Fibroblast of peridontal ligament (primary cell): ENCODE measurements at regions not wholly inside any gene's neighbourhood (a gene's known extent, or its start where the extent isn't known, plus 50 kb on each side); places are given as distances from the start of the nearest gene placed in this dataset.
A peak's percentile ranks its signal among the peaks of the same experiment; 100 is the strongest.
"Not testable (repeated sequence)": the region's sequence is repeated elsewhere in the genome, so short reads cannot be mapped to it uniquely, and the experiment has no call there.

Experiments used
- DNase-seq: peaks from one replicate; pipeline ENCODE4 v3.0.0-alpha.2; 2010; ENCODE audit errors: extremely low read depth

DNA sequence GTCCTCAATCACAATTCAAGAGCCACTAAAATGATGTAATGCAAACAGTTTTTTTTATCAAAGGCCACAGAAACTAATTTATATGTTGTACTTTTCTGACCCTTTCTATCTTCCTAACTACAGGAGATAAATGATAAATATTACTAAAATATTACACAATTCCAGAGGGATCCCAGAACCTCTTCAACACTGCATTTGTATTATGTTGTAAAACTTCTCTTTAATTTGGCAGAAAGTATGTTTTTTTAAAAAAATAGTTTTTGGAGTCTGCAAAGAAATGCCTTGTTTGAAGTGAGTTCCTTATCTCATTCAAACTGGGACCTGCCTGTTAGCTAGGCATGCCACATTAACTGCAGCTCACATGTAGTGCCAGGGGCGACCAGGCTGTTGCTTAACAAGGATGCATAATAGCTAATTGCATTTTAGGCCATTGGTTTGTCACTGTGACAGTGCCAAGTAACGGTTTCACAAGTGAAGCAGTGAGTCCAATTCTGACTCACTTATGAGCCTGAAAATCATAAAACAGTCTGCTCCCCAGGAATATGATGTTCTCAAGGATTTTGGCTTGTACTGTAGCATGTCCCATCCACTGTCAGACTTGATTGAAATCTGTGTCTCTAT, 266.9 kb downstream of the KTN1 start:
- peak; percentile 67 for DNase-seq

DNA sequence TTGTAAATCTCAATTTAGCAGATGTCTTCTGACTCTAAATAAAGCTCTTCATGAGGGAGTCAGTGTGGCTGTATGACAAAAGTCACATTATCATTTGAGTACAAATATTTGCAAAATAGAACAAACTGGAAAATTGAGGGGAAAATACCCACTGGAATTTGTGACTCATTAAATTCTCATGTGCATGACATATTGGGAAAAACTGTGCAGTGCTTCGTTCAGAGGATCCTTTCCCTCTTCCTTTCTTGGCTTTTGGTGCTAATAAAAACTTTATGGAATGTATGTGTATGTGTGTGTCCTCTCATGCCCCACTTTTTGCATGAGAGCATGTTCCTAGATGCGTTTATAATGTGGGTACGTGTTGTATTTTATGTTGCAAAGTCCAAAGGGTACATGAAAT, 267.8 kb downstream of the KTN1 start:
- peak; percentile 66 for DNase-seq

DNA sequence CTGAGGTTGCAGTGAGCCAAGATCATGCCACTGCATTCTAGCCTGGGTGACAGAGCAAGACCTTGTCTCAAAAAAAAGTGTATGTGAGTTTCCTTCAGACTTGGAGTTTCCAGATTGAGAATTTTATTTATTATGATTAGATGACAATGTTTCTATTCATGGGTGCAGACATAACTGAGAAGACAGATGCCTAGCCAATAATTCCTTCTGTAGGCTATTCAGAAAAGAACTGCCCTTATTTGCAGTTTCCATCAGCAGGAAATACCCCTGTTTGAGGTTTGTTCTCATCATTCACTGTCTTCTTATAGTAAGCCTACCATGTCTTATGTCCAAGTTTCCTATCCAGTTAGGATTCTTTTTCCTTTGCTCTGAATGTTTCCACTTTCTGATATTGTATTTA, 269.0 kb downstream of the KTN1 start:
- DNase-seq = no peak

DNA sequence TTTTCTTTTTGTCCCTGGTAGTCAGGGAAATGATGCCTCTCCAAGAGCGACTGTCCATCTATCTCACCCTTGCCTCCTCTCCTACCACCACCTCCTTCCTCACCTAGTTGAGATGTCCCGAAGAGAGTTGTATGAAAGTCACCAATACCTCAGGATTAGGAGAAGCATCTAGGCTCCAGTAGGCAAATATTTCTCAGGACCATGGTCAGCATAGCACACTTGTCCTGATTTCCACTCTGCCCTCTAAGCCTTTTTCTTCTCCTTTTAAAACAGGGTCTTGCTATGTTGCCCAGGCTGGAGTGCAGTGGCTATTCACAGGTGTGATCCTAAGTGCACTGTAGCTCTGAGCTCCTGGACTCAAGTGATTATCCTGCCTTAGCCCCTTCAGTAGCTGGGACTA, 268.4 kb upstream of the PELI2 start:
- DNase-seq = no peak

DNA sequence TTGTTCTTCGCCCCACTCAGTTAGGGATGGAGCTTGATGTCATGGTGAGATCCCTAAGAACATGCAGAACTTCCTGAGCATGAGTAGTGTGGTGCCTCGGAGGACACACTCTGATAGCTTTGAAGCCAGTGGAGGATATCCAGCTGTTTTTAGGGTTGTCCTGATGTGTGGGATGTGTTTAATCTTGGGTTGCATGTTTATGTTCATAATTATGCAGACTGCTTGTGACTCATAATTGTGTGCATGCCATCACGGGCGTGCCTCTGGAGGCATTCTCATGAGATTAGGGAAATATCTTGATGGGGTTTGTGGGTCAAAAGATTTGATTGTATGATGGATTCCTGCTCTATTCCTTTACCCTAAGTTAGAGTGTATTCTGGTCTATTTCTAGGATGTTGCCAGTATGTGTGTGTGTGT, 267.4 kb upstream of the PELI2 start:
- DNase-seq = peak; percentile 92

DNA sequence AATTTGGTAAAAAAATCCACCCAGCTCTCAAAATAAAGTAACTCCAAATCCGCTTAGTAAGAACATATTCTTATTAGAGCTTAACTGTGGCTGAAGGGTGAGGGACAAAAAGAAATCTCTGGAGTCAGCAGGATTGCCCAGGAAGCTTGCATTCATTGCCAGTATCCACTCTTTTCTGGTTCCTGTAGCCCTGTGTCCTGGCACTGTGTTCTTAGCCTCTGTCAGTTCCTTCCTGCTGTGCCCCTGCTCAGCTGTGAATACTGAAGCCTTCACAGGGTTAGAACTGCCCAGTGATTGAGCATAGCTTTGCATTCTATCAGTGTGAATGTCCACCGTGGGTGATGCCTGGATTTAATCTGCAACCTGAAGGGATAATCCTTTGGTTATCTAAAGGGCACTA, 266.9 kb upstream of the PELI2 start:
- no peak for DNase-seq

DNA sequence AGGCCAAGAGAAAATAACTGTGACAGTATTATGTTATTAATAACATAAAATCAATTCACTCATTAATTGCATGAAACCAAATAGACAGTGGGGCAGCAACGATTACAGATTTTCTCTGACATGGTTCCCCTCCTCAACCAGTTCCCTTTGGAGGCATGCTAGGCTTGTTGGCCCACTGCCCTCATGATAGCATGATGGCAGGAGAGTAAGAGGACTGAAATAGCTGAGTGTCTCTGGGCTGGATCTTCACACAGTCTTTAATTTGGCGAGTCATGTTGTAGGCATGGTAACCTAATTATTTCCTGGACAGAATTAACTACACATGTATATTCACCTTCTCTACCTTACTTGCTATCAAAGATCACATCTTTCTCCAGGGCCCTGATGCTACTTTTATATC, 266.2 kb upstream of the PELI2 start:
- DNase-seq = no peak

DNA sequence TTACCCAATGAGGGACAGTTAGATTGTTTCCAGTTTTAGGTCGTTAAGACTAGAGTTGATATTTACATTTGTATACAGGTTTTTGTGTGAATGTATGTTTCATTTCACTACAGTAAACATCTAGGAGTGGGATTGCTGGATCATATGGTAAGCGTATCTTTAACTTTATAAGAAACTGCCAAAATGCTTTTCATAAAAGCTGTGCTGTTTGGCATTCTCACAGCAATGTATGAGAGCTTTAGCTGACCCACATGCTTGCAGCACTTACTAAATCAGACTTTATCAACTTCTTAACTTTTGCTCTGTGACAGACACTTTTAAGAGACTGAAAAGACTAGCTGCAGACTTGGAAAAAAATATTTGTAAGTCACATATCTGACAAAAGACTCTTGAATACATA, 262.5 kb upstream of the PELI2 start:
- no peak for DNase-seq

DNA sequence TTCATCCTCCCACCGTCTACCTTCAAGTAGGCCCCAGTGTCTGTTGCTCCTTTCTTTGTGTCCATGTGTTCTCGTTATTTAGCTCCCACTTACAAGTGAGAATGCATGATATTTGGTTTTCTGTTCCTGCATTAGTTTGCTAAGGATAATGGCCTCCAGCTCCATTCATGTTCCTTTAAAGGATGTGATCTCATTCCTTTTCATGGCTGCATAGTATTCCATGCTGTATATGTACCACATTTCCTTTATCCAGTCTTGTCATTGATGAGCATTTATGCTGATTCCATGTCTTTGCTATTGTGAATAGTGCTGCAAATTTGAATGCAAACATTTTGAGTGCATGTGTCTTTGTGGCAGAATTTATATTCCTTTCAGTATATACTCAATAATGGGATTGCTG, 259.6 kb upstream of the PELI2 start:
- DNase-seq = no peak

DNA sequence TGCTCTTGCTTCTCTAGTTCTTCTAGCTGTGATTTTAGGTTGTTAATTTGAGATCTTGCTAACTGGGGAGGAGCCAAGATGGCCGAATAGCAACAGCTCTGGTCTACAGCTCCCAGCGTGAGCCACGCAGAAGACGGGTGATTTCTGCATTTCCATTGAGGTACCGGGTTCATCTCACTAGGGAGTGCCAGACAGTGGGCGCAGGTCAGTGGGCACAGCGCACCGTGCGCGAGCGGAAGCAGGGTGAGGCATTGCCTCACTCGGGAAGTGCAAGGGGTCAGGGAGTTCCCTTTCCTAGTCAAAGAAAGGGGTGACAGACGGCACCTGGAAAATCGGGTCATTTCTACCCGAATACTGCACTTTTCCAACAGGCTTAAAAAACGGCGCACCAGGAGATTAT, 256.6 kb upstream of the PELI2 start:
- DNase-seq = not testable (repeated sequence)

DNA sequence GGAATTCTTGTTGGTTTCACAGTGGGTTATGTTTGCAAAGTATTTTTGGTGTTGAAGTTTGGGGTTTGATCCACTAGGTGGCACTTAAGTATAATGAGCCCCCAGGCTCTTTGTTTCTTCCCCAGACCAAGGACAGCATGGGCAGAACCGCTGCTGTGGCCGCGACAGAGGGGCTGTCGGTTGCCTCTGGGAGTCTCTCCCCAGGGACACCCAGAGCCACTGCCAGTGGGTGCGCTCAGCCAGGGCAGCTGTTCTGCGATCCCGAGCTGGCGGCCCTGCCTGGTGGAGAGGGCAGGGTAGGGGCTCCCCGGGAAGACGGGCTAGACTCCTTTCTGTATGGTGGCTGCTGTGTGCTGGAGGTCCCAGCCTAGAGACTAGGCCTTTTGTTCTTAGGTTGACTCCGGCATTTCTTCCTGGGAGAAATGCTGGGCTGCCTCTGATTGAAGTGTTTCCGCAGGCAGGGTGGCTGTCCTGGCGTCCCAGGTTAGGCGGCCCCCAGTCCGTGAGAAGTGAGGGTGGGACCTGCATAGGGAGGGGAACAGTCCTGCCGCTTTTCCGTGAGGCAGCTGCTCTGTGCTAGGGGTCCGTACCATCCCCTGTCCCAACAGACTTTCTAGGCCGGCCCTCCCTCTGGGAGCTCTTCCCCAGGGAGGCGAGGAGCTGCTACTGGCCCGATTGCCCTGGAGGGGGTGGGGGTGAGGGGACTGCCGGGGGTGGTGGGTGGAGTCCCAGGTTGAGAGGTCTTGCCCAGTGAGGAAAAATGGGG, 253.1 kb upstream of the PELI2 start:
- DNase-seq = no peak

DNA sequence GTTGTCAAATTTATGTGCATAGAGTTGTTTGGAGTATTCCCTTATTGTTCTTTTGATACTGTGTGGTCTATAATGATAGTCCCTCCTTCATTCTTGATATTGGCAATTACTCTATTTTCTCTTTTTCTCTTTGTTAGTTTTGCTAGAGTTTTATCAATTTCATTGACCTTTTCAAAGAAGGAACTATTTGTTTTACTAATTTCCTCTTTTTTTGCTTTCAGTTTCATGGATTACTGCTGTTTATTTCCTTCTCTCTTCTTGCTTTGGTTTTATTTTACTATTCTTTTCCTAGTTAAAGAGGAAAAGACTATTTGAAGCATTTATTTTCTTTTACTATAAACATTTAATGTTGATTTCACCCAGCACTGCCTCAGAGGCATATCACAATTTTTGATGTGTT, 250.9 kb upstream of the PELI2 start:
- no peak for DNase-seq

DNA sequence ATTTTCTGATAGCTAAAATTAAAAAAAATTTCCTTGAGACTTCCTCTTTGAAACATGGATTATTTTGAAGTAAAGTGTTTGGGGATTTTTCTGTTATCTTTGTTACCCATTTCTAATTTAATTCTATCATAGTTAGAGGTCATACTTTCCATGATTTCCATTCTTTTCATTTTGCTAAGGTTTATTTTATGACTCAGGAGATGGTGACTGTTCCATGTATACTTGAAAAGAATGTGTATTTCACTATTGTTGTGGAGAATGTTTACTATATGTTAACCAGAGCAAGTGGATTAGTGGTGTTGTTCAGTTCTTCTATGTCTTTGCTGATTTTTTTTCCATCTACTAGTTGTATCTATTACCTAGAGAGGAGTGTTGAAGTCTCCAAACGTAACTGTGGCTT, 250.5 kb upstream of the PELI2 start:
- DNase-seq = peak; percentile 55

DNA sequence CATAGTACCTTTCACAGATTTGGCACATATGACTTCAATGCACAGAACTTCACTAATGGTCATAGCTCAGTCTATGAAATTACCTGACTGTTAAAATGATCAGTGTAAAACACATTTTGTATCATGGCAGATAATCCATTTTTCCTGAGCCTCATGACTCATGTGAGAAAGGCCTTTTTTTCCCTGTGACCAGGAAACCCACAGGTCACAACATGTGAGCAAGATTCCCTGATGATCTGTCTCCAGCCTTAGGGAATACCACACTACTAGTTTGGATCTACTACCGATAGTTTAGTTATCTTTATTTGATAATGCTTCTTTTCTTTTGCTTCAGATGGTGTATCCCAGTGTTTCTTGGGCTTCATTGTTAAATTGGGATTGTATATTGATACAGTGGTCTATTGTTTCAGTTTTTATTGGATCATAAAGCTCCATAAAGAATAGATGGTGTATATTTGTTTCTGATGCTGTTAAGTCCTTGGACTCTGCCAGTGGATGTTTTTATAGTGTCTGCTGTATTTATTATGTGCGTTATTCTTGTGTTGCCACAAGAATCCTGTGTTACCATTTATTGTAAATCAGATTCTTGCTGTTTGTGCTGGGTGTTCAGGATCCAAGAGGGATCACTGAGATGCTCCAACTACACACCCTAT, 248.7 kb upstream of the PELI2 start:
- no peak for DNase-seq

DNA sequence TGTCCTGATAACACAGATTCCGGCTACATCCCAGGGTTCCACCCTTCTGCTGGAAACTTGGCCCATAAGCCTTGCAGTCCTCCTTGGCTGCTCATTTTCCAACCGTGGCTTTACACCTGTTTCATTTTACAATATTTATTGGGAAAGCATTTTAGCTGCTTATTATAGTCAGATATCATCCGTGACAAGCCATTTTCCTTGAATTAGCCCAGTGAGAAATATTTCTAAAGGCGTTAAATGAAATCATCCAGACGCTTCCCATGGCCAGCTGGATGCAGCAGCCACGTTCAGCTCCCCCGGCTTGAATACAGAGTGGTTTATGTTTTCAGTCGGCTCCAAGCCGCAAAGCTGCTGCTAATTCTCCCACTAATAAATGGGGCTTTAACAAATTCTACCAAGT, 245.0 kb upstream of the PELI2 start:
- no peak for DNase-seq

DNA sequence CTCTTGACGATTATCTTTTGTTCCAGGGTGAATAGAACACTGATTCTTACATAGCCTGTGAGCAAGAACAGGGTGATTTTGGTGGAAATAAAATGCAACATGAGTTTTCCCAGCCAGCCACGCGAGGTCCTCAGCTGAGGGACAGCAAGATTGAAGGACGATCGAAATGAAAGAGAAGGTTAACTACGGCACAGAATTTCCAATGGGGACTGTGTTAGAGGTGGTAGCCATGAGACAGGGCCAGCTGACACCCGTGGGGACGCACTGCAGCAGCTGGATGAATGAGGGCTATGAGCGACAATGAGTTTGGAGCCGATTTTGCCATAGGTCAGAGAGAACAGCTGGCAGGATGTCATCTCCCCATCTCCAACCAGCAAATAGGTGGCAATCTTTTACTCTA, 243.4 kb upstream of the PELI2 start:
- no peak for DNase-seq

DNA sequence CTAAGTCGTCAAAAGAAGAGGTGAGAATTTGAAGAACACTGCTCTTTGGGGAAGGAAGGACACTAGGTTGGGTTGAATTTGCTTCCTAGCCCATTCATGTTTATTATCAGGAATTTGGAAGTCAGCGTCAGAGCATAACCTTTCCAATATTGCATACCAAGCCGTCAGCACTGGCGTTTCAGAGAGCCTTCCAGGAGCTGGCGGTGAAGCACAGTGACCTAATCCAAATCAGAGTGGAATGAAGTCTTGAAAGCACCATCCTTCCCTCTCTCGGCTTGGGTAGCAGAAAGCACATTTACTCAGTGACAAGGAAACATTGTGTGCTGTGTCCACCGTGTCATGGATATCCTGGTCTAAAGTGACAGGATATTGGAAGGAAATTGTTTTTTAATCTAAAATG, 240.3 kb upstream of the PELI2 start:
- no peak for DNase-seq

DNA sequence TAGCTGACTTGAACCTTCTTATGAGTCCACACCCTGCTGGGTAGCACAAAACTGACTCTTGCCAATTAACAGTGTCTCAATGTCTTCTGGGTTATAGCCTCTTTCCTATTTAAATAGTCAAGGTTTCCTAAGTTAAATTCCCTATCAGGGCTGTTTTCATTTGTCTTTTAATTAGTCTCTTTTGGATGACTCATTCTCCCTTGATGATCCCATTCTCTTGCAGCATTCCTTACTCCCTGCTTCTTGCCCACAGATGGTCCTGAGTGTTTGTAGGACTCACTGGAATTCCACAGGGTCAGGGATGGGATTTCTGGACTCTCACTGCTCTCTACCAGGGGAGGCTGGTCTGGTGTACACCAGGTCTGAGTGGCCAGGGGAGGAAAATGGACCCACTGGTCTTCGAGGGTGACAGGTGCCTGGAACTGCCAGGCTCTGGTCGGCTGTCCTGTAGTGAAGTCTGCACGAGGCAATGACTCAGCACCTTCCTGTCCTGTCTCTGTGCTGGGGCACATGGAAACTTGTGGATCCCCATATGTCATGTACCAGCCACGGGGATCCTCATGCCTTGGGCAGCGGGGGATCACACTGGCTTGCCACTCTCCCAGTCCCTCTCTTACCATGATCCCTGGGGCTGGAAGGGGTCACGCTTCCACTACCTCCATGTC, 236.5 kb upstream of the PELI2 start:
- peak; percentile 60 for DNase-seq

DNA sequence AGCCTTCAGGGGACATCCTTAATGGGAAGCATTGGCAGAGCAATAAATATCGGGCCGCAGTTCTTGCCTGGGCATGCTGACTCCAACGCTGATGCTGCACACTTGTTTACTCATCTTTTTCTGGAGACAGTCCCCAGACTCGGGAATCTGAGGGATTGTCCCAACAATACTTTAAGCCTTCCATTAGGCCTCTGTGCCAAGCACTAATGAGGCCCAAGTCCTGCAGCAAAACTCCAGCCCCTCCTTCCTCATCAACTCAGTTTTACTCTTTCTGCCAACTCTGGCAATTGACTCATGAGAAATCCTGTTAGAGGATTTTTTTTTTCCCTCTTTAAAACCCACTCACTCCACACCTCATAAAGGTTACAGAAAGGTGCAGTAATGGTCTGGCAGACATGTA, 233.4 kb upstream of the PELI2 start:
- DNase-seq = no peak

DNA sequence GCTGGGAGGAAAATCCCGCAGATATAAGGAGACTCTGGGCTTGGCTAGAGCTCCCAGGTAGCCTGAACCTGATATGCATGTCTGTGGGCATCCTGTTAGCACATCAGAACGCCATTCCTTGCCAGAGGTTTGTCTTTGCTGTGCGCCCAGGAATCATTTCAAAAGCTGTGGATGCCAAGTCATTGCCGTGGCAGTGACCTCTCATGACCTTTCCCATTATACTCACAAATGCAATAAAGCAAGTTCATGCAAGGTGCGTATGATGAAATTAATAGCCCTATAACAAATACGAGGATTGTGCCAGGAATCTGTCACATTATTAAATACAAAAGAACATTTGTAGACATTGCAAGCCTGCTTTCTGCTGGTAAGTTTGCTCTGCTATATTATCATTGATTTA, 229.1 kb upstream of the PELI2 start:
- DNase-seq = no peak

DNA sequence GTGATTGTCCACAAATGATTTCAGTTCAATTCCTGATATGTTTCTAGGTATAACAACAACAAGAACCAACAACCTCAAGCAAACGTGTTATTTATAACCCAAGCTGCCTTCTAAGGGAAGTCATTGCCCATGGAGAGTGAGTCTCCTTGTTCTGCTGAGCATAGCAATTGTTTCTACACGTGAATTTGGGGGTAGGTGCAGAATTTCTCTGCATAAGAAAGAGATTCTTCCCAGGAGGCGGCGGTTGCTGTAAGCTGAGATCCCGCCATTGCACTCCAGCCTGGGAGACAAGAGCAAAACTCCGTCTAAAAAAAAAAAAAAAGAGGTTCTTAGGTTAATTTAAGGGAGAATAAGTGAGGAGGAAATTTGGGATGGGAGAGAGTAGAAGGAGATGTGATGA, 226.5 kb upstream of the PELI2 start:
- DNase-seq = no peak

DNA sequence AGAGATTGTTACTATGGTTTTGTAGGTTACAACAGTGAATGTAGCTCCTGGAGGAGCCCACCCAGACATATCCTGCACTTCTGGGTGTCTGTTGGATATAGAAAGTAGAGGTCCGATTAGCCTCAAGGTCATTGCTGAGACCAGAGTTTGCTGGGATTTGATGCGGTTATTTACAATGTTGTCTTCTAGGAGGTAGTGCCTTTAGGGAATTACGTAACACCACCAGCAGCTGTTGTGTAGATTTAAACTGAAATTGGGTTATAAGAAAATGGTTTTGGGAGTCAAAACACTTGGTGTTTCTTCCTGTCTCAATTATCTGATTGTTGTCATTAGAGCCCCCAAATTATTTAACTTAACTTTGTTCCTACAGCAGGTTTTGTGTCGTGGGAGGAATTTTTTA, 225.3 kb upstream of the PELI2 start:
- DNase-seq = no peak

DNA sequence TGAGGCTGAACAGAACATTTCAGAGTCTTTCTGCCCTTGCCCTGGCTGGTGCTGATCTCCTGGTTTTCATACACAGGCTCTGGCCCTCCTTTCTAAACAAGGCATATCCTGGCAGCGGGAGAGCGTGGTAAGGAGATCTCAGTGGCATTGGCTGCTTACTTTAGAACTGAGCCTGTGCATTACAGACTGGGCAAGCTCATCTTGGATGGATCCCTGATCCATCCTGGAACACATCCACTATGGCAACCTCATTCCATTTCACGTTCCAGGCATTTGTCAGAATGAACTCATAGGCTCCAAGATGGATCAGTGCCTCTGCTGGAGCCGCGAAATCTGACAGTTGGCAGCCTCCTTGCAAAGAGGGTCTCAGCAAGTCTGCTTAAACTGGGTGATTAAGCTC, 224.5 kb upstream of the PELI2 start:
- peak; percentile 46 for DNase-seq
